Tibial artery (tissue), 4 donors: ENCODE measurements at regions not wholly inside any gene's neighbourhood (a gene's known extent, or its start where the extent isn't known, plus 50 kb on each side); places are given as distances from the start of the nearest gene placed in this dataset.
"Not testable (repeated sequence)": the region's sequence is repeated elsewhere in the genome, so short reads cannot be mapped to it uniquely, and the experiment has no call there.

Experiments
- DNase-seq, 2 donors: peaks; one replicate each; pipeline ENCODE4 v3.0.0-alpha.2; 2019
- H3K27ac ChIP-seq, 2 donors: fragments of 200-600 bp; sonication (generic) in 1 of 2; 1 replicate in 1 of 2; 2 replicates in 1 of 2; pipeline ENCODE4 v1.5.1; 2018 to 2019; ENCODE audit warnings: mild to moderate bottlenecking in 1 of 2
- H3K27me3 ChIP-seq, 2 donors: fragments of 200-600 bp; sonication (generic) in 1 of 2; one replicate each; pipeline versions ENCODE4 v1.5.1 to v1.6.0; 2016 to 2019
- H3K36me3 ChIP-seq, 3 donors: fragments of 200-600 bp; sonication (generic) in 2 of 3; one replicate each; pipeline ENCODE4 v1.5.1; 2016 to 2019; ENCODE audit warnings: mild to moderate bottlenecking in 2 of 3
- H3K4me1 ChIP-seq, 4 donors: fragments of 200-600 bp; sonication (generic) in 2 of 4; 1 replicate in 3 of 4; 2 replicates in 1 of 4; pipeline ENCODE4 v1.5.1; 2016 to 2019
- H3K4me3 ChIP-seq, 2 donors: fragments of 200-600 bp; sonication (generic) in 1 of 2; 1 replicate in 1 of 2; 2 replicates in 1 of 2; pipeline ENCODE4 v1.5.1; 2018 to 2019; ENCODE audit warnings: mild to moderate bottlenecking in 2 of 2
- H3K9me3 ChIP-seq, 3 donors: fragments of 200-600 bp; sonication (generic) in 1 of 3; one replicate each; pipeline ENCODE4 v1.5.1; 2016 to 2019
- CTCF ChIP-seq, 2 experiments: fragments of 200-600 bp in 1 of 2; fragments of 450-650 bp in 1 of 2; IDR thresholded peaks; one replicate each; pipeline ENCODE4 v1.5.1; 2017 to 2019; ENCODE audit warnings: antibody characterized with exemption in 2 of 2, mild to moderate bottlenecking in 1 of 2, moderate library complexity in 1 of 2
- intact Hi-C: fragments of 100-400 bp; cut with DNase I; formaldehyde crosslinking; loops from one replicate; pipeline ENCODE4 v1.15.0; 2023; ENCODE audit warnings: low total_unique reads

GRCh38 chr17:77842528-77843147 is 115.9 kb upstream of the TNRC6C start:
- no peak for DNase-seq
- TF ChIP-seq CTCF (IDR thresholded peaks at IDR 0.05) = no peak
- Histone ChIP-seq H3K9me3 (no peaks in the 10 kb centered on the region), H3K27me3 (no peaks in the 10 kb centered on the region), H3K4me3 (no peak overlapping the region), H3K4me1 (peaks cover 0 to 34% (median 5%) of the 10 kb centered on the region in 4 donors), H3K27ac (no peak overlapping the region), H3K36me3 (no peaks in the 10 kb centered on the region)
- intact Hi-C loops = no loop called here

- H3K27me3 ChIP-seq, H3K36me3 ChIP-seq, H3K4me3 ChIP-seq, intact Hi-C loops, H3K27ac ChIP-seq, H3K9me3 ChIP-seq: not testable (repeated sequence)
- H3K4me1 ChIP-seq = peaks cover 0 to 34% (median 5%) of the 10 kb centered on the region in 4 donors
- DNase-seq = peak in 1 of 2 donors; percentile 38
Measured at GRCh38 chr17:77843255-77843895, 115.1 kb upstream of the TNRC6C start.

GRCh38 chr17:77843896-77844295 is 114.6 kb upstream of the TNRC6C start:
- intact Hi-C loops = no loop called here
- Histone ChIP-seq H3K9me3 (no peaks in the 10 kb centered on the region), H3K27me3 (no peaks in the 10 kb centered on the region), H3K36me3 (no peaks in the 10 kb centered on the region), H3K4me3 (no peak overlapping the region), H3K4me1 (peaks cover 0 to 34% (median 5%) of the 10 kb centered on the region in 4 donors), H3K27ac (no peak overlapping the region)
- no peak for DNase-seq
- TF ChIP-seq CTCF (IDR thresholded peaks at IDR 0.05) = no peak

GRCh38 chr17:77844681-77845080 is 113.8 kb upstream of the TNRC6C start:
- TF ChIP-seq CTCF (IDR thresholded peaks at IDR 0.05) = no peak
- H3K4me1 ChIP-seq = peaks cover 0 to 32% (median 5%) of the 10 kb centered on the region in 4 donors
- no peak overlapping the region for H3K27ac ChIP-seq
- no peaks in the 10 kb centered on the region for H3K27me3 ChIP-seq
- H3K4me3 ChIP-seq = no peak overlapping the region
- H3K9me3 ChIP-seq = no peaks in the 10 kb centered on the region
- no peaks in the 10 kb centered on the region for H3K36me3 ChIP-seq
- DNase-seq = peak in 1 of 2 donors; percentile 50
- intact Hi-C loops = no loop called here

- Histone ChIP-seq H3K27ac (no peak overlapping the region), H3K9me3 (no peaks in the 10 kb centered on the region), H3K4me1 (peaks cover 0 to 22% (median 5%) of the 10 kb centered on the region in 4 donors), H3K4me3 (no peak overlapping the region), H3K36me3 (no peaks in the 10 kb centered on the region), H3K27me3 (no peaks in the 10 kb centered on the region)
- intact Hi-C loops = no loop called here
- DNase-seq = peak in 1 of 2 donors; percentile 49
- no peak for TF ChIP-seq CTCF (IDR thresholded peaks at IDR 0.05)
Measured at GRCh38 chr17:77845541-77846225, 112.8 kb upstream of the TNRC6C start.

- DNase-seq = no peak
- intact Hi-C loops = no loop called here
- no peaks in the 10 kb centered on the region for H3K36me3 ChIP-seq
- no peak for TF ChIP-seq CTCF (IDR thresholded peaks at IDR 0.05)
- H3K27me3 ChIP-seq = no peaks in the 10 kb centered on the region
- peaks cover 0 to 13% (median 4%) of the 10 kb centered on the region in 4 donors for H3K4me1 ChIP-seq
- no peak overlapping the region for H3K4me3 ChIP-seq
- H3K9me3 ChIP-seq = no peaks in the 10 kb centered on the region
- no peak overlapping the region for H3K27ac ChIP-seq
Measured at GRCh38 chr17:77846531-77847085, 111.9 kb upstream of the TNRC6C start.
